HUDEP-2 (cell line): ENCODE measurements at regions not wholly inside any gene's neighbourhood (a gene's known extent, or its start where the extent isn't known, plus 50 kb on each side); places are given as distances from the start of the nearest gene placed in this dataset.
"Not testable (repeated sequence)": the region's sequence is repeated elsewhere in the genome, so short reads cannot be mapped to it uniquely, and the experiment has no call there.

Source experiments
- DNase-seq, 76 experiments: peaks; one replicate each; lab custom pipeline; 2025; ENCODE audit not compliant: unreplicated experiment in 76 of 76; lab: John Stamatoyannopoulos, UW

DNA sequence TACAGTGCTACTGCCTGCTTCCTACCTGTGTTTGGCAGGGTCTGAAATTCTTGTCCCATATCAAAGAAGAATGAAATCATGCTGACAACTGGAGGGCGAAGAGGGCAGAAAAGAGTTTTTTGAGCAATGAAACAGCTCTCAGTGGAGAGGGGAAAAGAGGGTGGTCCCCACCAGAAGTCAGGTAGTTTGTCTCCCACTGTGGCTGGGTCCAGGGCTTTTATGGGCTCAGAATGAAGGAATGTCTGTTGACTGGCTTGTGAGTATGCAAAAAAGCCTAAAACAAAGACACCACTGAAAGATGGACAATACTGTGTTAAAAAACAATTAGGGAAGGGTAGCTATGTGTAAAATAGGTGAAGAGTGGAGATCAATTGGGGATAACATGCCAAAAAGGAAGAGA lies 115.0 kb downstream of the ADAM29 start:
- no peak for DNase-seq

DNA sequence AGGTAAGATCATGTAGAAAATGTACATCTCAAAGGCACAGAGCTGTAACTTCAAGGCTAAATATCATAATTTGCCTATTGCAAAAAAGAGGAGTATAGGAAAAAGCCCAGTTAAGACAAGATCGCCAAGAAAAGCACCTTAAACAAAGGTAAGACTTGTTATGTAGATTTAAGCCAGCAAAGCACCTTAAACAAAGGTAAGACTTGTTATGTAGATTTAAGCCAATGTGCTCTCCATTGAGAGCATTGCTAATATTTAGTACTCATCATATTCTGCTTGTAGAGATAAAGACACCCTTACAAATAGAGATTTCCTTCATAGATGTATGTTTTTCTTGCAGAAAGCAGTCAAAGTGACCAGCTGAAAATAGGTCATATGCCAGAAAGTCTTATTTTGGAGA lies 115.8 kb downstream of the ADAM29 start:
- no peak for DNase-seq

DNA sequence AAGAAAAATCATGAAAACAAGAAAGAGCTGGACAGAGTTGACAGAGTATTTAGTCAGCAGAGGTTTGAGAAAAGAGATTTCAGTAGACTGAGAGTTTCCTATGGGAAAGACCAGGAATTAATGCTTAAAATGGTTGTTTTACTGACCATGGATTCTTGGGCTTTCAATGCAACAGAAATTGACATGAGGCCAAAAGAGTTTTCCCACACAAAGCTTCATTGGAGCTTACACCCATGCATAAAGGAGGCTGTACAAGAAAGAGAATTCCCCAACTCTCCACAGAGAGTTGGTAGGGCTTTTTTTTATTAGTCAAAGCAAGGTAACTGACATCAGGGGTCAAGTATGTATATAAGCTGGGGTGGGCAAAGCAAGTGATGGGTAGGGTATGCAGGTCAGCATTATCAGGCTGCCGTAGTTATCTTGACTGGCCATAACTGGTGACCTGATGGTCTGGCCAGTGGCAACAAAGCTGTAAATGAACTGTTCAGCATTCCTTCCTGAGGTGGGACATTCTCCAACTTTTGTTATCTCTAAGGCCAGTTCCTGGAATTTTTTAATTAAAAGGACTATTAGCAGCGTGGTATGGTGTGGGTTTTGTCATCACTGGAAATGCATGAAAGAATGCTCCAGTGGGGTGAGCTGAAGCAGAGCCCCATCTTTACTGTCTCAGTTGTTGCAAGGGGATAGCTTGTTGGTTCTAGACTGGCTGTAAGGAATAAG lies 117.0 kb downstream of the ADAM29 start:
- no peak for DNase-seq

DNA sequence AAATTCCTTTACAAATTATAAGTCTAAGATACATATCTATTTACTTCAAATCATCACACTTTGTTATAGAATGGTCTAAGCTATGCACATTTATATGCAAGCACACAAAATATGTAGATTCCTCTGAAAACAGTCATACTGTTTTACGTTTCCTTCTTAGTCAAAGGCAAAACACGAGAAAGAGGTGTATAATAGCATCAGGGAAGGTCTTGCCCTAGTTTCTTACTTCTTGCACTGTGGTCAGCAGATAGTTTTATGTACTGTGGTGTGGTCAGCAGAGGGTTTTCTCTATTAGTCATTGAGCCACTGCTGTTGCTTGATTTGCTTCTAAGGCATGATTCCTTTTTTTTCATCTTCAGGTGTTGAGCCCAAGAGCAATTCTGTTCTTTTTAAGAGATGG lies 117.7 kb downstream of the ADAM29 start:
- DNase-seq: no peak

DNA sequence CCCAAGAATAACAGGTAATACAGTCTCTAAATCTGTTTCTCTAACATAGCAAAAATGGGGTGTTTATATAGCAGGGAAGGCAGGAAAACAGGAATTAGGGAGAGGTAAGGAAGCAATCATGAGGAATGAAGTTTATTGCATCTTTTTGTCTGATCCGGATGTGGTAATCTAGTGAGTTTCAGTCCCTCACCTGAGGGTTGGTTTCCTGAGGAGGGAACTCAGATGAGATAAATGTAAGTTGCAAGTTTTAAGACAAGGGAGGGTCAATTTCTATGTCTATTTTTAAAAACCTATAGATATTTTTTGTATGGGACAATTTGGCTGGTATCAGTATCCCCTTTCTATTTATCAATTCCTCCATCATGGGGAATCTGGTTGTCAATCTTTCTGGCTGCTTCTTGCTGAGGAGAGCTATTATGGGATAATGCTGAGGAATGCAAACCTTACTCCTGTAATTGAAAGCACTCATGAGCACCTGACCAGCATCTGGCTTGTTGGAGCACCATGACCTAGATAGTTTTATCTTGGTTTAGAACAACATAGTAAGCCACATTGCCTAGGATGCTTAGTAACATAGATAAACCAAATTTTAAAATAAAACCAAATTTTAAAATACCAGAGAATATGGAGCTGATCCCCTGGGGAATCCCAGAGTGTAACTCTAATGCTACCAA lies 130.1 kb downstream of the ADAM29 start:
- DNase-seq: no peak

DNA sequence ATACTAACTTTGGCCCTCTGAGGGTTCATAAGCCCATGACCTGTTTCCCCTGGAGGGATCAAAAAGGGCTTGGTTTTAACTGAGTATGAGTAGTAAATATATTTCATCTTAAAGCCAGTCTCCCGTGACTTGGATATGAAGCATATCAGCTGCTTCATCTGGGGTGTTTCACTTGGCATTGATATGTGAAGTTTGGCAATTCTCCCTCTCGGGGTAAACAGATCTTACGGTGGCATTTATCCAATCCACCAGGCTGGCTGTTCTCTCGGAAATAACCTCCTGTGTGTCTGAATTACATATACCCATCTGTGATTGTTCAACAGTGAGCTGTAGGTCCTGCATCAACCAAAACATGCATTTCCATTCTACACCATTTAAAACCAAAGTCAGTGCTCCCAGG lies 130.7 kb downstream of the ADAM29 start:
- no peak for DNase-seq

DNA sequence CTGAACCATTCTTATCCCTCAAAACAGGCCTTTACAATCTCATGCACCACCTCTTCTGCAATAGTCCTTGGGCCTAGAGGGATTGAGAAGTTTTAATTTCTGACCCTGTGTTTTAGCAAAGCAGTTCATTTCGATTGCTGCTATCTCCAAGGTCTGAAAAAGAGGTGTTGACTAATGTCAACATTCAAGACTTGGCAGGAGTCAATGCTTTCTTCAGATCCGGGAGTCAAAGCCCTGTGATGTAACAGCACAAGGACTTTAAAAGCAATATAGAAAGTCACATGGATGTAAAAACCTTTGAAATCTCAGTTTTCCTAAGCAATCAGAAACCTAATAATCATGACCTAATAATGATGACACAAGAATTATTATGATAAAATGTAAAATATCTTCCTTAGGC lies 133.8 kb downstream of the ADAM29 start:
- no peak for DNase-seq

DNA sequence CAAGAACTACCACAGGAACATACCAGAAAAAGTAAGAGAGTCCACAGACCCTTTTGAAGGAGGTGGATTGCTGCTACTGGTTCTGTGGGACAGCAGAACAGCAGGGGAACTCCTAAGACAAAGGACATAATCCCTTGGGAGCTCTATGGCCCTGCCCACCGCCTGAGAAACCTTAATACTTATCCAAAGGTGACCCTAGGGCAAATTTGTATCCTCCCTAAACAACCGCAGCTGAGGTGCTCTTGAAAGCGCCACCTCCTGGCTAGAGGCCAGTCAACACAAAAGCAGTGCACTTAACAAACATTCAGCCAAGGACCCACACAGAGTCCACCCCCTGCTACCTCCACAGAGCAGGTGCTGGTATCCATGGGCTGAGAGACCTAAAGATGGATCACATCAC lies 136.8 kb downstream of the ADAM29 start:
- peak in 11 of 76 experiments; percentile 1 to 19 (median 5) for DNase-seq

DNA sequence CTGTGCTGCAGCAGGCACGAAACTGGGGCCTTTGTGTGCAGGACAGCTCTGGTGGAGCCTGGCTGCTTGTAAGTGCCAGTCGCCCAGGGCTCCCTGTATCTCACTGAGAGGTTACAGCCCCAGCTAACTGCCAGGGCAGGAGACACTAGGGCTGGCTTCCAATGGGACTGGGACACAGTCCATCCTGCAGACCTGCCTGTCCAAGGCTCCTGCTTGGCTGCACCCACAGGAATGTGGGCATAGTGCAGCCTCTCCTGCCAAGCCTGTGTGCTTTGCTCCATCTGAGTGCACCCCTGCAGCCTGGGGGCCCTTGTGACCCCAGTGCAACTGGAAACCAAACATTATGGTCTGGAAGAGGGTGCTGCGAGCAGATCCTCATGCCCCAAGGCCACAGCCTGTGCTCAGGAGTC lies 144.0 kb downstream of the ADAM29 start:
- no peak for DNase-seq

DNA sequence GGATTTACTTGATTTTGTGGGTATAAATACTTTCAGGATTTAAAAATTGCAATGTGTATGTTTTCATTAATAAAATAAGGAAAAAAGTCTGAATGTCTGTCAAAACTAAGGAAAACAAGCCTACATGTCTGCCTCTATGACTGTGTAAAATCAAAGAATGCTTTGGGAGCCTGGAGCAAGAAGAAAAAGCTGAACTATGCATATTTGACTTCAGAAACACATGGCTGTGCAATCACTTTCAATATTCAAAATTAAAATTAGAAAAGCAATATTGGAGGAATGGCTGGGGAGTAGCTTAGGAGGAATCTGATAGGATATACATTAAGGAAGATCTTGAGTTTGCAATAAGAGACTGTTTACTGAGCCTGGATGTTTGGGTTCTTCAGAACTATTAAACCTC lies 147.1 kb downstream of the ADAM29 start:
- no peak for DNase-seq

DNA sequence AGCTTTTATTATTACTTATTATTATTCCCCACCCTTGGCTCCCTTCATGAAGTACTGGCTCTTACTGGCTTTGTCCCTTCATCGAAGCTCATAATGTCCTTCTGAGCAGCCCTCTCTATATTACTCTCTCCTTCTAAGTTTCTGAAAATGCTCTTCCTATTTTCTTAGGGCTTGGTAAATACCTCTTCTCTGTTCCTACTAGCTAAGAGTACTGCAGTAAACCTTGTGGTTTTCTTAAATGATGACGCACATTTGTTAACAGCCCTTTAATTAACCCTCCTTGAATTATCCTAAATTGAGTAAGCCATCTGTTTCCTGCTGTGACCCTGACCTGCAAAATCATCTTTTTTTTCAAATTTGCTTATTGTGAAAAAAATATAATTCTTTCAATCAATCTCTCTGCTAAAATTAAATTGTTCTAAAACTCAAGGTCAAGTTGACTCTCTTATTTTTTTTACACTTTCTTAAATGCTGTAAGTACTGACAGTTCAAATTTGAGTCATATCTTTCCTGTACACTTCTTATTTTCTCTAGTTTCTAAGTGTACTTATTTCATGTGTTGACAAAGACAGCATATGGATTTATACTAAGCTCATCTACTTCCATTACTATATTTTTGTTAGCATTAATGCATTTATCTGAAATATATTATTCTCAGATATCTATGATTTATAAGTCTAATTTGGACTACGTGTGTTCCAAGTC lies 148.9 kb downstream of the ADAM29 start:
- no peak for DNase-seq

DNA sequence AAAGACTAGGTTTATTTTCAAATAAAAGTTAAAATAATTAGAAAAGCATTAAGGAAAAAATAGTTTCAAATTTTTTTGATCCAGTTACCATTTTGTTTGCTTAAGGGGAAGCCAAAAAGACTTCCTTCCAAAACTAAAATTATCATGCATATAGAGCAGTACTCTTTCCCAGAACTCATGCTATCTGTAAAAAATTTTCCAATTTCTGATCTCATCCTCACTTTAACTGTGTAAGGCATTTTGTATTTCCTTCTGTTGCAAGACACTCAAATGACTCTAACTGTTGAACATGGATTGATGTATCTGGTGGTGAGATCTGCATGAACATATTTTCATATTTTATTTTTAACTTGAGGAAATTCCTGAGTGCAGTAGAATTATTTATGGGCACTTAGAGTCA lies 150.1 kb downstream of the ADAM29 start:
- no peak for DNase-seq

DNA sequence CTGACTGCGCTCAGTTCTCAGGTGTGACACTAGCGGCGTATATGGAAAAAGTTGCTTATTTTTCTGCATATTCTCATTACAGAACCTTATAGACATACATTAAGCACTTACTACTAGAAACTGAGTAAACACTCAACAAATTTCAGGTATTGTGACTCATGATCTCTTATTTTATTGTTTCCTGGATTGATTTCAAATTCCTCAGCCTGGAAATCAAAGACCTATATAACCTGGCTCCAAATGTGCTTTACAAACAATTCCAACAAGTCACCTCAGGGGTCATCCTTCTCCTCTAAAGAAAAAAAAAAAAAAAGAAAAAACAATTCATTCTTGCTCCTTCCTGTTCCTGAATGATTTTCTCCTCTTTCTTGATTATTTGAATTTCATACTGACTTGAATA lies 152.3 kb downstream of the ADAM29 start:
- DNase-seq: no peak

DNA sequence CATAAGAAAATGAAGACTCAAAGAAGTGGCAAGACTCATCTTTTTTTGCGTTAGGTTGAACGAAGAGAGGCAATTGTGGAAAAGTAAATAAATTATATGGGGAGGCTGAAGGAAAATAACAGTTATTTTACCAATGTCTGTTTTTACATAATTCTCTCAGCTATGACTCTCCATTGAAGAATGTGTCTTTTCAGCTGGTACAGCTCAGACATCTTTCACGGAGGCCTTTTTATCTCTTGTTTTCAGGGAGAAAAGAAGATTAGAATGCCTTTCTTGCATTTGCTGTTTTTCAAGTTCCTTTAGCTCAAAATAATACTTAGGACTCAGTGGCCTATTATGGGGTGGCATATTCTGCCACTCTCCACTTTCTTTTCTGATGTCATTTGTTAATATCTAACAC lies 153.0 kb downstream of the ADAM29 start:
- DNase-seq: no peak

DNA sequence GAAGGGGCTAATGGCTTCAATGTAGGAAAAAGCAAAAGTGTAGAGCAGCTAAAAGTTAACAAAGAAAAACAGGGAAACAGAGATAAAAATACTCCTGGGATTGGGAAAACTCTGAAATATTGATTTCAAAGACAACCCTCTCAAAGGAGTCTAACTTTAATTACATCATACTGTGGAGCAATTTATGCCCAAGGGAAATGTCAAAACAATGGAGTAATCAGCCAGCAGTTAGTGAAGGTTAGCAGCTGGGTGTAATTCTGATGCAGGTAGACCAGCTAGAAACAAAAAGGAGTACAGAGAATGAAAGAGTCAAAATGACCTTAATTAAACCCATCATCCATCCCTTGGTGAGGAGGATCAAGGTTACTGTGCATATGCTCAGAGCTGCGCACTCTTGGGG lies 169.0 kb downstream of the ADAM29 start:
- no peak for DNase-seq

DNA sequence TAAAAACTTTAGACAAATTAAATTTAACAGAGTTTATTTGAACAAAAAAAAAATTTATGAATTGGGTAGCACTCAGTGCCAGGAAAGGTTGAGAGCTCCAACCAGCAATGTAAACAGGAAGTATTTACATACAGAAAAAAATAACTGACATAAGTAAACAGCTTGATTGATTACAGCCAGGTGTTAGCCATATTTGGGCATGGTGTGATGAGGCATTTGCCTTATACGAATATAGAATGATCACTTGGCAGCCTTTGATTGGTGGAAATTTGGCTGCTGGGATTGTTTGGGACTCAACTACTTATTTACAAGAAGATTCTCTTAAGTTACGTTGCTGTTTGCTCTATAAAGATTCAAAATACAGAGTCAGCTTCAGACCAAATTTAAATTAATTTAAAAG lies 172.0 kb downstream of the ADAM29 start:
- no peak for DNase-seq

DNA sequence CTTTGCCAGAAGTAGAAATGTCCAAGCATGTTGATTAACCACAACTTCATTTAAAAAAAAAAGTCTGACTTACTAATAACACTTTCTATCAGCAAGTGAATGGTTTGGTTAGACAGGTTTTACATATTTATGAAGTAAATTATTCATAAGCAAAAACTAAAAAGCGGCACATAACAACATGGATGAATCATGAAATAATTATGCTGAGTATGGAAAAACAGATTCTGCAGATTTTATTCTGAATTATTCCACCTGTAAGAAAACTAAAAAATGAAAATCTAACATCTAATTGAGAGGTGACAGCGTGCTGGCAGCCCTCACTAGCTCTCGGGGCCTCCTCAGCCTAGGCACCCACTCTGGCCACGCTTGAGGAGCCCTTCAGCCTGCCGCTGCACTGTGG lies 173.5 kb downstream of the ADAM29 start:
- no peak for DNase-seq

DNA sequence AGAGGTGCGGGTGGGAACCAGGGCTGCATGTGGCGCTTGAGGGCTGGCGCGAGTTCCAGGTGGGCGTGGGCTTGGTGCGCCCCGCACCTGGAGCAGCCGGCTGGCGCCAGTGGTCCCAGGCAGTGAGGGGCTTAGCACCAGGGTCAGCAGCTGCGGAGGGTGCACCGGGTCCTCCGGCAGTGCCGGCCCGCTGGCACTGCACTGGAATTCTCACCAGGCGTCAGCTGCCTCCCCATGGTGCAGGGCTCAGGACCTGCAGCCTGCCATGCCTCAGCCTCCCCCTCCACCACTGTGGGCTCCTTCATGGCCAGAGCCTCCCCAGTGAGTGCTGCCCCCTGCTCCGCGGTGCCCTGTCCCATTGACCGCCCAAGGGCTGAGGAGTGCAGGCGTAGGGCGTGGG lies 174.0 kb downstream of the ADAM29 start:
- no peak for DNase-seq

DNA sequence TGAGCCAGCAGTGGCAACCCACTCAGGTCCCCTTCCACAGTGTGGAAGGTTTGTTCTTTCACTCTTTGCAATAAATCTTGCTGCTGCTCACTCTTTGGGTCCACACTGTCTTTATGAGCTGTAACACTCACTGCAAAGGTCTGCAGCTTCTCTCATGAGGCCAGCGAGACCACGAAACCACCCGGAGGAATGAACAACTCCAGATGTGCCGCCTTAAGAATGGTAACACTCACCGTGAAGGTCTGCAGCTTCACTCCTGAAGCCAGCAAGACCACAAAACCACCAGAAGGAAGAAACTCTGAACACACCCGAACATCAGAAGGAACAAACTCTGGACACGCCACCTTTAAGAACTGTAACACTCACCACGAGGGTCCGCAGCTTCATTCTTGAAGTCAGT lies 174.9 kb downstream of the ADAM29 start:
- DNase-seq: not testable (repeated sequence)

DNA sequence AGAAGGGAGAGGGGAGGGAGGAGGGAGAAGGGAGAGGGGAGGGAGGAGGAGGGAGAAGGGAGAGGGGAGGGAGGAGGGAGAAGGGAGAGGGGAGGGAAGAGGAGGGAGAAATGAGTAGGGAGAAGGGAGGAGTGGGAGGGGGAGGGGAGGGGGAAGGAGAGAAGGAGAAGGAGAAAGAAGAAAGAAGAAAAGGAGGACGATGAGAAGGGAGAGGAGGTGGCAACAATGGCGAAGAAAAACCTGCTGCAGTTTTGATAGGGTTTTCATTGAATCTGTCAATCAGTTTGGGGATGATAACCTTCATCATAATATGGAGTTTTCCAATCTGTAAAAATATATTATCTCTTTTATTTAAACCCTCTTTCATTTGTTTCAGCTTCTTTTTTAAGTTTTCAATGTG lies 185.2 kb downstream of the ADAM29 start:
- no peak for DNase-seq

DNA sequence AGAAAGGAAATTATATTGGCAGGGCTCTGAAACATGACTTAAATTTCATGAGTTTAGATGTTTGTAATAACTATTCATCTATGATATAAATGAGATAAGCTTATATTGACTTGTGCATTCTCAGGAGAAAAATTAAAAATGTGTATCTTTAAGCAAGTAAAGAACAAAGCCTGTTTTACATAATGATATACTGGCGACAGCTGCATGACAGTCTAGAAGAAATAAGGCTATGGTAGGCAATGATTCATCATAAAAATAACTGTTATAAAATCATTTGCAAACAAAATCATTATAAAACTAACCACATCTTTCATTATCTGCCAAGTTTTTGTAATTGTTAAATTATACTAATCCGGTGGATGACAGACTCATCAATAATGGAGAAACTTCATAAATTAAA lies 188.1 kb downstream of the ADAM29 start:
- no peak for DNase-seq

DNA sequence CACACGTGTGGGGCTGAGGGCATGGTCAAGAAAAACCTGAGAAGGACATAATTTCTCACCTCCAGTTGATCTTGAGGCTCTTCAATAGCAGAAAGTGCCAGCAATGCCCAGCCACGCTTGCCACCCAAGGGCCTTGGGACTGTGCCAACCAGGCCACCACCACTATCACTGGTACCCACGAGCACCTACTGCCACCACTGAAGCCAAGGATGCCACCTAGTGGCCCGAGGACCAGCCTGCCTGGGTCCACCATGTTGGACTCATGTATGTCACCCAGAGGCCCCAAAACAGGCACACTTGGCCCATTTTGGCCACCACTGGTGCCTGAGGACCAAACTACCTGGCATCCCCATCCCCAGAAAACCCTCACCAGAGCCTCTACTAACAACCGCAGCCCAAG lies 191.8 kb downstream of the ADAM29 start:
- DNase-seq: peak in 21 of 76 experiments; percentile 1 to 40 (median 7)
